ENCODE measurements at regions not wholly inside any gene's neighbourhood (a gene's known extent, or its start where the extent isn't known, plus 50 kb on each side); places are given as distances from the start of the nearest gene placed in this dataset.

GRCh38 chr2:128690869-128691268 lies 372.2 kb upstream of the HS6ST1 start:
- no peak for DNase-seq (ENCODE audit: low read depth)

- DNase-seq (ENCODE audit: low read depth): no peak
Measured at GRCh38 chr2:128691526-128691925, 372.9 kb upstream of the HS6ST1 start.

- no peak for DNase-seq (ENCODE audit: low read depth)
Measured at GRCh38 chr2:128692895-128693742, 374.5 kb upstream of the HS6ST1 start.

- DNase-seq (ENCODE audit: low read depth): no peak
Measured at GRCh38 chr2:128693743-128694029, 375.0 kb upstream of the HS6ST1 start.

- DNase-seq (ENCODE audit: low read depth): no peak
Measured at GRCh38 chr2:128695646-128696220, 377.1 kb upstream of the HS6ST1 start.

GRCh38 chr2:128696421-128696820 lies 377.8 kb upstream of the HS6ST1 start:
- no peak for DNase-seq (ENCODE audit: low read depth)

GRCh38 chr2:128701418-128701817 lies 382.8 kb upstream of the HS6ST1 start:
- no peak for DNase-seq (ENCODE audit: low read depth)

GRCh38 chr2:128702616-128703015 lies 383.9 kb upstream of the HS6ST1 start:
- DNase-seq (ENCODE audit: low read depth): no peak

GRCh38 chr2:128708106-128708816 lies 389.6 kb upstream of the HS6ST1 start:
- no peak for DNase-seq (ENCODE audit: low read depth)

- no peak for DNase-seq (ENCODE audit: low read depth)
Measured at GRCh38 chr2:128710242-128710641, 391.6 kb upstream of the HS6ST1 start.

GRCh38 chr2:128710729-128711128 lies 392.1 kb upstream of the HS6ST1 start:
- DNase-seq (ENCODE audit: low read depth): no peak

- no peak for DNase-seq (ENCODE audit: low read depth)
Measured at GRCh38 chr2:128714285-128714684, 395.6 kb upstream of the HS6ST1 start.

- no peak for DNase-seq (ENCODE audit: low read depth)
Measured at GRCh38 chr2:128714851-128715312, 396.2 kb upstream of the HS6ST1 start.

- DNase-seq (ENCODE audit: low read depth): no peak
Measured at GRCh38 chr2:128715360-128715759, 396.7 kb upstream of the HS6ST1 start.

GRCh38 chr2:128716299-128716721 lies 397.6 kb upstream of the HS6ST1 start:
- no peak for DNase-seq (ENCODE audit: low read depth)

GRCh38 chr2:128717758-128718710 lies 399.4 kb upstream of the HS6ST1 start:
- no peak for DNase-seq (ENCODE audit: low read depth)

GRCh38 chr2:128720080-128721022 lies 401.7 kb upstream of the HS6ST1 start:
- no peak for DNase-seq (ENCODE audit: low read depth)

- DNase-seq (ENCODE audit: low read depth): no peak
Measured at GRCh38 chr2:128721096-128721495, 402.4 kb upstream of the HS6ST1 start.

- no peak for DNase-seq (ENCODE audit: low read depth)
Measured at GRCh38 chr2:128722489-128722888, 403.8 kb upstream of the HS6ST1 start.

- no peak for DNase-seq (ENCODE audit: low read depth)
Measured at GRCh38 chr2:128724547-128724946, 405.9 kb upstream of the HS6ST1 start.

GRCh38 chr2:128724972-128725371 lies 406.3 kb upstream of the HS6ST1 start:
- no peak for DNase-seq (ENCODE audit: low read depth)
